HL-60 (cell line): ENCODE measurements at regions not wholly inside any gene's neighbourhood (a gene's known extent, or its start where the extent isn't known, plus 50 kb on each side); places are given as distances from the start of the nearest gene placed in this dataset.

Source experiments
- CTCF ChIP-seq: IDR thresholded peaks from one replicate; pipeline ENCODE4 v1.5.1; 2011; ENCODE audit warnings: low read length, control low read depth, inconsistent platforms; ENCODE audit not compliant: insufficient read depth
- GABPA ChIP-seq: IDR thresholded peaks from 2 replicates; pipeline ENCODE4 v1.6.1; 2012; ENCODE audit warnings: low read depth
- POLR2AphosphoS5 ChIP-seq: IDR thresholded peaks from 2 replicates; pipeline ENCODE4 v1.6.1; 2012; ENCODE audit warnings: low read depth
- REST ChIP-seq: IDR thresholded peaks from 2 replicates; pipeline ENCODE4 v1.6.1; 2012; ENCODE audit warnings: low read depth; ENCODE audit not compliant: insufficient replicate concordance
- SPI1 ChIP-seq: IDR thresholded peaks from 2 replicates; pipeline ENCODE4 v1.6.1; 2012; ENCODE audit warnings: low read depth, mild to moderate bottlenecking, borderline replicate concordance

GRCh38 chr3:99562138-99562537 lies 76.3 kb upstream of the COL8A1 start:
- TF ChIP-seq CTCF (no peak), POLR2AphosphoS5 (no peak), REST (peak; percentile 91), GABPA (no peak), SPI1 (no peak)
